NCI-H1417 treated with DMSO at 0.1 percent for 48 hours (cell line): ENCODE measurements at regions not wholly inside any gene's neighbourhood (a gene's known extent, or its start where the extent isn't known, plus 50 kb on each side); places are given as distances from the start of the nearest gene placed in this dataset.
A peak's percentile ranks its signal among the peaks of the same experiment; 100 is the strongest.

Experiments used
- DNase-seq: peaks from one replicate; lab custom pipeline; 2025; lab: John Stamatoyannopoulos, UW

DNA sequence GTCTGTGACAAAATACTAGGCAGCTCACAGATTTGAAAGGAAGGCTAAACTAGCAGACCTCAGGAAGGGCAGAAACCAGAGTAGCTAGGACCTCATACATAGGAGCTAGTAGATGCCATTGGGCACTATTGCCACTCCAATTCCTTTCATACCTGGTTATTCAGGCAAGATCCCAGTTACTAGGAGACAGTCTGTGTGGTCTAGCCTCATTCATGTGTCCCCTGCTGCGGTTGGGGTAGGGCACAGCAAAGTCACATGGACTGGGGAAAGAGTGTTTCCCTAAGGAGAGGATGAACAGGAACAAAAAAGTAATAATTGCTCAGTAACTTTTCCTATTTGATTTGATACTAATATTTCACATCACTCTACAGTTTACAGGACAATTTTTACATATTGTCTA lies 204.6 kb upstream of the HEY2 start:
- DNase-seq, result no peak

DNA sequence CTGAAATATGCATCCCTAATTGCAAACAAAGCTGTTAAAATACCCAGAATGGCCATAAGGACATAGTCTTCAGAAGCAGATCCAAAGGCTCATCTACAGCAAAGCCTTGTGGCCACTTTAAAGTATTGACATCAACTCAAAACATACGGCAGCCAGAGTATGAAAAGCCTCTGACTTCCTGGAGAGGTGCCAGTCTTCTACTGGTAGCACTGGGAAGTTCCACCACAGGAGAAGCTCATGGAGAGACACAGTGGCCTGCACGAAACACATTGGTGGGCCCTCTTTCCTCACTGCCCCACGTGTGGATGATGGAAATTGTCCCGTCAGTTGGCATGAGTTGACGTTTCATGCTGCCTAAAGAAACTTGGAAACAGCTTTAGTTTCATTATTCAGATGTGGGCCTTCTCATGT lies 202.6 kb upstream of the HEY2 start:
- no peak for DNase-seq

DNA sequence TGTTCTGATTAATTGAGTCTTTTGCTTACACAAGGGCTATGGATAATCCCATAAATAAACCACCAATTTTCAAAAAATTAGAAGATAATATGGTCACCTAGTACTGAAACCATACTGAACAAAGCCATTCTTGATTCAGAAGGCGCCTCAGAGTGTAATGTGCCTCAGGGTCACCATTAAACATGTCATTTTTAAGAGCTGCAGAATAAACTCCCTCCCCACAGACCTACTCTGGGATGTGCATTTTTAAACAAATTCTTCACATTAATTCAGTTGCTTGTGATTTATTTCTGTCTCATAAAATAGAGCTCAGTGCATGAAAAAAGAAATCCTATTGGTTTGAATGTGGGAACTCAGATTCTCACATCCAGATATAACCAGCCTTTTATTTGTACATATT lies 202.1 kb upstream of the HEY2 start:
- no peak for DNase-seq

DNA sequence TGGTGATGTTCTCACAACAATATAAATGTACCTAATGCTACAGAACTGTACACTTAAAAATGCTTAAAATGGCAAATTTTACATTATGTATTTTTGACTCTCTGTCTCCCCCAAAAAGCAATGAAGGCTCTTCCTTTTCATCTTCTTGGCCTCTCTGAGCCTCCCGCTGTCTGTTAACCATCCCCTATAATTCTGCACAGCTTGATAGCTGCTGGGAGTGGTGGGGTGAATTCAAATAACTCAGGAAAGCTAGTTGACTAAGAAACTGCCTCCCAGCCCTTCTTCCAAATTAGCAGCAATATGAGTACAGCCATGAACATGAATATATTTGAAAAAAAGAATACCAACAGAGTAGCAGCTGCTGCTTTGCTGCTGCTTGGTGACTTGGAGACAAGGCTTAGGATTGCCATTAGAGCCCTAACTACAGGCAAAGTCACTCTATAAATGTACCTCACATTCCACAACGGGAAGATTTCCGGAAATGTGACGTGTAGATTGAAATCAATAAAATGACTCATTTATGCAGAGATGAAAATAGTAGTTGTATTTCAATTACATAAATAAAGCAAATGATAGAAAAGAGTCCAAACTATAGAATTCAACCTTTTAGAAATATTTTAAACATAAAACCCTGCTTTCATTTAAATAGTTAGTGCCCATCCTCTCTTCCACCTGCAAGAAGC lies 200.1 kb upstream of the HEY2 start:
- DNase-seq, result no peak

DNA sequence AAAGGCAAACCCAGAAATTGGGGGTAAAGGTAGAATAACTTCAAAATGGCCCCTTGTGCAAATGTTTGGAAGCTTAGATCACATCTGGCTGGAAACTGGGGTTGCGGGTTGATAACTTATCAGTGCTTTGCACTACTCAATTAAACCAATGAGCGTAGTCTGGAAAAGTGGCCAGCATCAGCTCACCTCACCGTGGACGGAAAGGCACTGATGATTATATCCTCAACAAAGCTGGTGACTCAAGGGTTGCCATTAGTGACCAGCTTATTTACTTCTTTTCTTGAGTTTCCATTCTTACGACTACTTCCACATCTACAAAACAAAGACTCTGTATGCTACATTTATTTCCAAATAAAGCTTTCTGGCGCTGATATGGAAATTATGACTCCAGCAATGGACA lies 198.5 kb upstream of the HEY2 start:
- DNase-seq, result no peak

DNA sequence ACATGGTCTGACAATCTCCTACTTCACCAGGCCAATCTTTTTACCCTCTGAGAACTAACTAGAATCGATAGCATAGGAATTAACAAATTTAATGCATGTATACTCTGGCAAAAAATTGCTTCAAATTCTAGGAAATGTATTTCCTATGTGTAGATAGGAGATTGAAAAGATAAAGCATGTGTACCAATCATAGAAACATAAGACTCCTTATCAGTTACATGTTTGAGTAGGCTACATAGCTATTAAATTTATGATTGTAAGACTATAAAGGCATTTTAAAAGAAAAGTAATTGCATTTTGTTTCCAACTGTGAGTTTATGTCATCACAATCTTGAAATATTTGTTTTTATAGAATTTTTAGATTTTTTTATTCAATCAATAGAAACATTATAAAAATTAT lies 196.6 kb upstream of the HEY2 start:
- DNase-seq, result no peak

DNA sequence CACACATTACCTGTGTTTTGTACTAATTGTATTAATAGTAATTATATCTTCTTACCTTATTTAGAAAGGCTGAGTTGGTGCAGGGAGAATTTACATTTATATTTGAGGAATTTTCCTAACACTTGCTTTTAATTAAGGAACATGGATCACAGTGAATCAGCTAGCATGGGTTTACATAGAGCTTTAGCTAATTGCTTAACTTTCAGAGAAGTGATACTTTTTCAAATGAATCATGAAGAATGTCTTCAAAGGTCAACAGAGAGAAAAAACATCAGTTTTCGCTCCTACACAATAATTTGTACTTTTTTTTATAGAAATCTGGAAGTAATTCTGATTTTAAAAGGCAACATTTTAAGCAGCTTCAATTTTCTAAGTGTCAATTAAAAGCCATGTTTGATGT lies 195.0 kb upstream of the HEY2 start:
- no peak for DNase-seq

DNA sequence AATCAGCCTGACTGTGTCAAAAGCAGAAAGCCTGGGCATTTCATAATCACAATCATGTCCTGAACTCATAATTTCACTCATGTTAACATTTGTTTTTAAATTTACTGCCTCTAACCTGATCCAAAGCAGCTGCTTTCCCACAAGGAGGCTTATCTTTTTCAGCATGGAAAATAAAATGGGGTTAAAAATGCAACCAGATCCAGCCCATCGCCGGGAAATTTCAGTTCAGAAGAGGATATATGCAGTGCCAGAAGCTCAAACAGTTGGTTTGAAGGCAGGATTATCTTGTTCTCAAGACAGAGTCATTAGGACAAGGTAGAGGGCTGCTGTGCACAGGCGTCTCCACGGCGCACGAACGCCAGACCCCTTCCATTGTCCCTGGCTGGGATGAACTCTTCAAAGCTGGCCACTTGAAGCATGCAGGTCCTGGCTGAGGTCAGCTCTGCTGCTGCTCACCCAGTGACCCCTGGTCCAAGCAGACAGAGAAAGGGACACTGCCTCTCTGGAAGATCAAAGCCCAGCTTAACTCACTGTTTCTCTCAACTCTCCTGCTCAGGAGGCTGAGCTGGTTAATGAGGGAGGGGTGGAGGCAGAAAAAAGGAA lies 191.1 kb upstream of the HEY2 start:
- DNase-seq, result no peak

DNA sequence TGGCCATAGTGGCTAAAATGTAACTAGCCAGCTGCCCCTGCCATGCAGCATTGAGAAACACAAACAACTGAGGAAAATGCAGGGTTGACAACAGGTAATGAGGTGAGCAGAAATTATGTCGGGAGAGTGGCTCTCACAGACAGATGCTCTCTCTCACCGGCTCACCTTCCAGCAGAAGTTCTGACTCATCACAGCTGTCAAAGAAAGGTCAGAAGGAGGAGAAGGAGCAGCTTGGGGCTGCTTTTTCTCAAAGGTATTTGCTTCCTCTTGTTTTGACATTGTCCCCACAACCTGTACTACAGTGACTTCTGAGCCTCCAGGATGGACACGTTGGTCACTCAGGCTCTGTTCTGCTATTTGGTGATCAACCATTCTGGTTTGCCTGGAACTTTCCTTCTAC lies 190.5 kb upstream of the HEY2 start:
- no peak for DNase-seq

DNA sequence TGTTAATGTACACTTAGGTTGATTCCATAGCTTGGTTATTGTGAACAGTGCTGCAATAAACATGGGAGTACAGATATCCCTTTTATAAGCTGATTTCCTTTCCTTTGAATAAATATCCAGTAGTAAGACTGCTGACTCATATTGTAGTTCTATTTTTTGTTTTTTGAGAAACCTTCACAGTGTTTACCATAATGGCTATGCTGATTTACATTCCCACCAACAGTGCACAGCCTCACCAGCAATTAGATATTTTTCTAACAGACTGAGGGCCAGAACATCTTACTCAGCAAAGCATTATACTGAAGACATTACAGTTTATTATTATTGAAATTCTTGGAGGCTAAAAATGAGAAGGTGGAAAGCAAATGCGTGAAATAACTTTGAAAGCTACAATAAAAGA lies 187.3 kb upstream of the HEY2 start:
- DNase-seq, result no peak

DNA sequence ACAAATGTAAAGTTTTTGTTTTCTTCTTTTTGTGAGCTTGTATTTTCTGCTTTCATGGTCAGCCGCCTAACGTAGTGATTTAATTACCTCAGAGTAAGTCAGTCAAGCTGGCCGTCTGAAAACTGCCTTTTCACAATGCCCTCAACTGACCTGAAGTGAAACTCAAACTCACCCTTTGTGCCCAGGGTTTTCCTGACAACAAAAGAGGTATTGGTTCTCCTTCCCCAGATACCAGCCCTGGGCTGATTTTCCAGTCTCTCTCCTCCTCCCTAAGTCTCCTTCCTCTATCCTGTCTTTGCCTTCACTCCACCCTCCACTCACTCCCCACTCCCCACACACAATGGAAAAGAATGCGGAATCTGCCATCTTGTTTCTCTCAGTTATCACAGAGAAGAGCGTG lies 184.5 kb upstream of the HEY2 start:
- no peak for DNase-seq

DNA sequence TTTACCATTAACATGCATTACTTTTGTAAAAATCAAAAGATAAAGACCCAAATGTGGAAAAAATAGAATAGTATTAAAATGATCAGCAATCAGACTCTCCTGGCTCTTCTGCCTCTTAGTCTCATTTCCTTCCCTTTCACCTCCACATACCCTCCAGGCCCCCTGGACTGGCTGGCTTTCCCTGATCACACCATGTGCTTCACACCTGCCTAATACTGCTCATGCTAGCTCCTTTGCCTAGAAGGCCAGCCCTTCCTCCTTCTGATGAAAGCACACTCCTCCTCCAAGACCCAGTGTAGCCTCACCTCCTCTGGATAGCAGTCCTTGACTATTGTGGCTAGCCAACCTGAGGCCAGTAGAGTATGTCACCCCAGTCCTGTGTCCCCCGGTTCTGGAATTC lies 182.0 kb upstream of the HEY2 start:
- DNase-seq, result no peak

DNA sequence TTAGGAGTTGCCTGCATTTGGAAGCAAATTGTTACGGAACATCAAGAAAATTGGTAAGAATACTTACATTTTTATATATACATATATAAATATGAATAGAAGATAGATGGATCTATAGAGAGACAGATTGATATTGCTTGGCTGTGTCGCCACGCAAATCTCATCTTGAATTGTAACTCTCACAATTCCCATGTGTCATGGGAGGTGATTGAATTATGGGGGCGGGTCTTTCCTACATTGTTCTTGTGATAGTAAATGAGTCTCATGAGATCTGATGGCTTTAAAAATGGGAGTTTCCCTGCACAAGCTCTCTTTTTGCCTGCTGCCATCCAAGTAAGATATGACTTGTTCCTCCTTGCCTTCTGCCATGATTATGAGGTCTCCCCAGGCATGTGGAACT lies 180.8 kb upstream of the HEY2 start:
- DNase-seq, result no peak

DNA sequence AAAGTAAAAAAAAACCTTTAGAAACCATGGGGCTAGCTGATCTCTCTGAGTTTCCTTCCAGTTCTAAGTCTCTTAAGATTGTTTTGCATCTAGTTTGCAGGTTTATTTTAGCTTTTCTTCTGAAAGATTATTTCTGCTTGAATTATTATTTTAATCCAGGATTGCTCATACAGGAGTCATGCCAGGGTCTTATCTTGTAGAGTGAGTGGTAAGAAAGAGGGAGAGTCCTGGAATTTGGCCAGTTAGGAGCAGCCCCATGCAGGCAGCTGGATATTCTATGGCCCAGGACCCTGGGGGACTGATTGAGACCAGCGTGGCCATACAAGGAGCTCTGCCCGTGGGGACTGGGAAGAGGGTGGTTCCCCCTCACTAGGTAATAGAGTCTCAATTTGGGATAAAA lies 178.9 kb upstream of the HEY2 start:
- DNase-seq, result no peak

DNA sequence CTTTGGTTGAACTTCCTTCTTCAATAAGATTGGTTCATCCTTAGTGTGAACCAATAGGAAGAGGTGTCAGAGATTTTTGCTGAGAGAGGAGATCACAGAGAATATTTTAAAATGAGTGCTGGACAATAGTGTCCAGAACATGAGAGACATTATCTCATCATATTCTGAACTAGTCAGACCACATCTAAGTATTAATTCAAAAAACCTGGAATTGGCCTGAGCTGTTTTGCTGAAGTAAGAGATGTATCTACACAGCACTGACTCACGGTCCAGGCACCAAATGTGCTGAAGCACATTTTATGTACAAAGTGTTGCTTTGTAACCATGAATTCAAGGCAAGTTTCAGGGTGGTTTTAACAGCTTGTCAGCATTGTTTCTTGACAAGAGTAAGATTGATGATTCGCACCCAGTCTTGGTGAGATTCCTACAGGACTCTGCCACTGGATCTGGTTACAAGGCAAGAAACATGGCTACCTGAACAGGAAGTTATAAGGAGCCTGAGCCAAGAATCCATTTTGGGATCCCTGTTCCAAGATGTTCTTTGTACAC lies 178.2 kb upstream of the HEY2 start:
- DNase-seq, result no peak

DNA sequence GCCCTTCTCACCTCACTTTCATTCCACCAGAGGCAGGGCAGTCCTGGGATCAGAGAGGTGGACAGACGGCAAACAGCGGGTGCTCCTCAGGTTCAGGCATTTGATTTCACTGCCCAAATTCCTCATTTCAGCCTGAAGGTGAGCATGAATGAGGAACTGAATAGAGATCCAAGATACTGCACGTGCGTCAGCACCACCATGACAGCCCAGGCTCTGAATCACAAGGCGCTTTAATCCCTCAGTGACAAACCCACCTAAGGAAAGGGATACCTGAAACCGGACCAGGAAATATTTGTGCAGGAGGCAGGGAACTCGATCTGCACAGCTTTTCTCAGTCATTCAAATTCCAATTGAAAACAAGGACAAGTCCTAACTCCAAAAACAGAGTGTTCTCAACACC lies 174.8 kb upstream of the HEY2 start:
- no peak for DNase-seq

DNA sequence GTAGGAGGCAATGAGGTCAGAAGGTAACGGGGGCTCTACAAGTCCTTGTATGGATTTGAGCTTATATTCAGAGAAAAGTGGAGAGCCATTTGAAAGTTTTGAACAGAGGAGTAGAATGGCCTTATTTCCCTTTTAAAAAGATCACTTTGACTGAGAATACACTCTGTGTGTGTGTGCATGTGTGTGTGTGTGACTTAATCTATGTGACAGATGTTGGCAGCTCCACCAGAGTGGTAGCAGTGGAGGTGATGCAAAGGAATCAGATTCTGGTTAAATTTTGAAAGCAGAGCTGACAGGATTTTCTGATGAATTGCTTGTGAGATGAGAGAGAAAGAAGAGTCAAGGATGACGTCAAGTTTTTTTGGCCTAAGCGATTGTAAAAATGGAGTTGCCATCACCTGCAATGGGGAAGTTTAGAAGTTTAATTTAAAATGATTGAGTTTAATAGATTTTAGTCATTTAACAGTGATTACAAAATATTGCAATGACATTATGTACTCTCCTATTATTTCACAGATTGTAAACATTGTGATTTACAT lies 172.2 kb upstream of the HEY2 start:
- no peak for DNase-seq

DNA sequence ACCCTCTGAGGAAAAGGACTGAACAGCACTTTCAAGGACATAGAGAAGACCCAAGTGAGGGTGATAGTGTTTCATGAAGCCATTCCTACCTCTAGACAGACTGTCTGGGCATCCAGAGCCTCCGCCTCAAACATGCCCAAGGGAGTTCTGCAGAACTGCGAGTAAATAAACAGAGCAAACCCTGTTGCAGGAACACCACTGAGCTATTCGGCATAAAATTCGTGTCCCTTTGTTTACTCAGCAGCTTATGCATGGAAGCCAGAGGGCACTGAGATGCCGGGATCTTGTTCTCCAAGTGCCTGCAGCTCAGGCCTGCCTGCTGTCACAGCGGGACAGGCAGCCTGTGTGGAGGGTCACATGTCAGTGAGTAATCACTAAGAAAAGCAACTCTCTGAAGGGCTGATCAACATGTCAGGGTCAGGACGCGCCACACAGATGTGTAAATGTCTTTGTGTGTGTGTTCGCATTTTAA lies 164.9 kb upstream of the HEY2 start:
- peak; percentile 27 for DNase-seq

DNA sequence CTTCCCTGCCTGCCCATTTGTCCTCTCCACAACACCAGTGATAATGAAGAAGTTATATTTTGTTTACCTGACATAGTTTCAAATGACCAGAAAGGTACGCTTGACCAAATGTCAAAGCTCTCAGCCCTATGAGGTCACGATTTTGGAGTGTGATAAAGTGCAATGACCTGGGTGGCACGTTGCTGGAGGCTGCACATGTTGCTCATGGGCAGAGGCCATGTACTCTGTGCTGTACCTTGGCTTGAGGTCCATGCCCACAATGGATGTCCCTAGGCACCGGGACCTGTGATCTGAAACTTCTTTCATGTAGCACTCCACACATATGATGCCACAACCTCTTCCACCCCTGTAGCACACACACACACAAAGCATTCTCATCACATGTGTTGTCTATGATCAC lies 164.0 kb upstream of the HEY2 start:
- DNase-seq, result no peak

DNA sequence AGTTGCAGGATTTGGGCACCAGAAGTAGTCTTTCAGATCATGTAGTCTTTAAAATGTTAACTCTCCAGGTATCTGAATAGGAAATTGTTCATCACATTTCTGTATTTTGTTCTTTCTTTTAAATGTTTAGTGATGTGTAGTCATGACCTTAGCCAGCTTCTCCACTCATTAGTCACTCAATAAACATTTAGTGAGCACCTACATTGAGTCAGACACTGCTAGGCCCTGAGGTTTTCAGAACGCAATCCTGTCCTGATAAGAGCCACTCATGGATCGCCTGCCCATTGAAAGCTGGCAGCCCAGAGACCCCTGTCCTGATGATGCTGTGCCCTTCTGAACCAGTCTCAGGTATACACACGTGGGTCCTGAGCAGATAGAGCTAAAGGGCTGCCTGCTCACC lies 163.4 kb upstream of the HEY2 start:
- DNase-seq, result no peak

DNA sequence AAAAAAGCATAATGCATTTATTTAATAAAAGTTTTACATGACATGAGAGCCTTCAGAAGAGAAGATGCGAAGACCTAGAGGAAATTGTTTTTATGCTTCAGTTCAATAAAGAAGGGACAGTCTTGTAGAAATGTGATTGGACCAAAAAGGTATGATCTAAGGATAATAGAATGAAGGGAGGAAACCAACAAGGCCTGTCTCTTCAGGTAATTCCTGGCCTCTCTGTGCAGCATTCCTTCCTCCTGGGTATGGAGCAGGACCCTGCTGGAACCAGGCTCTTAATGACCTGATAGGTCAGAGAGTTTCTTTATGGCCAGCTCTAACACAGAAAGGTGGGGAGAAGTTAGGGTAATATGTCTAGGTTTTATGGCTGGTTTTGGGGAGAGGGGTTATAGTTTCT lies 162.8 kb upstream of the HEY2 start:
- no peak for DNase-seq

DNA sequence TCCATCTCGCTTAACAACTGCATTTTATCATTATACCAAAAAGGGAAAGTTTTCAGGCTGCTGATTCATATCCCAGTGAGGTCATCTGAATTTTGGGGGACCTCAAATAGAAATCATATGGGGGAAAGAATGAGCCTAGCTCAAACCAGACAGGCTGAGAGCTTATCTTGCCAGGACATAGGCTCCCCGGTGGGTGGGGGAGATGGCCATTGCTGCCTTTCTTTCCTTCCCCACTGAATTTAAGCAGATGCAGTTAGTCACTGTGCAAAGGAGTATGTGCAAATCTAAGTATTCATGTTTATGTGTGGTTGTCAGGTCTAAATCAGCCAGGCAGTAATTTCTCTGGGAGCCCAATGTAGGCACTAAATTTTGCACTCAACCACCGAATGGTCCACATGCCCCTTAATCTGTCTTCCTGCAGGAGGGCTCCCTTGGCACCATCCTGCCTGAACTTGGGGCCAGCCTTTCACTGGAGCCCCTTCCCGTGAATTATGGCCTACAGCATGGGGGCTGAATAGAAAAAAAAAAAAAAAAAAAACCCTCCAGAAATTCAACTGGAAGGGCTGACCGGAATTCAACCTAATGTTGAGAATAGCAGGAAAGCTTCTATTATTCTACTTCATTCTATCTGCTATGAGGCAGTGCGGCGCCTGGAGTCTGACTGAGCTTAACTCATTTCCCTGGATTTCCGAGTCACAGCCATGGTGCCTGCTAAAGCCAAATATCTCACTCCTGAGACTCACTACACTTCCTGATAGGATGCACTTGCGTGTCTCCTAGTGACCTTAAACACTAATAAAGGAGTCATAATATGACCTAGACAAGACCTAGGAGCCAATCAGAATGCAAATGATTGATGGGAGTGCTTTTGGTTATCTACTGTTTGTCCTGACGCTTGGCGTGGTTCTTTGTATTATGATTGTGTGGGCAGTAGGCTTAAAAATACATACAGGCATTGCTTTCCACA lies 161.5 kb upstream of the HEY2 start:
- DNase-seq, result no peak
